ENCODE measurements at regions not wholly inside any gene's neighbourhood (a gene's known extent, or its start where the extent isn't known, plus 50 kb on each side); places are given as distances from the start of the nearest gene placed in this dataset.
"Not testable (repeated sequence)": the region's sequence is repeated elsewhere in the genome, so short reads cannot be mapped to it uniquely, and the experiment has no call there.

GRCh38 chr1:96145492-96145891 lies 576.1 kb upstream of the PTBP2 start:
- DNase-seq (ENCODE audit: low read depth in 2 of 3, low spot score in 2 of 3) = no peak

GRCh38 chr1:96152957-96153356 lies 568.6 kb upstream of the PTBP2 start:
- not testable (repeated sequence) for DNase-seq (ENCODE audit: low read depth in 2 of 3, low spot score in 2 of 3)

GRCh38 chr1:96157101-96157500 lies 564.5 kb upstream of the PTBP2 start:
- no peak for DNase-seq (ENCODE audit: low read depth in 2 of 3, low spot score in 2 of 3)

GRCh38 chr1:96159379-96159778 lies 562.2 kb upstream of the PTBP2 start:
- no peak for DNase-seq (ENCODE audit: low read depth in 2 of 3, low spot score in 2 of 3)

GRCh38 chr1:96164053-96164452 lies 557.5 kb upstream of the PTBP2 start:
- no peak for DNase-seq (ENCODE audit: low read depth in 2 of 3, low spot score in 2 of 3)

DNA sequence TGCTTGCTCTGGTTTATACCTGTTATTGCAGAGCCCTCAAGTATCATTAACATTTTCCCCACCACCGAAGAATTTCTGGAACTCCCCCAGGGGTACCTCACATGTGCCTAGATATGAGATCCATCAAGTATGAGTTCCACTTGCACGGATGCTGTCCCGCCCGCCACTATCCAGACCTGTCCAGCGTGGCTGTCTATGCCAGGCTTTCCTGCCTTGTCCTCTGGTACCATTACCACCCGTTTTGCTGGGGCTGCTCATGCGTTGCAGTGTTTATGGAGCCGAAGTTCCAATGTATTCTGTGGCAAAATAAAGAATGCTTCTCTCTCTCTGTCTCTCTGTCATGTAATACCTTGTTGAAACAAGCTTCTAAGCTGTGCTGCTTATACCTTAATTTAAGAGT lies 543.5 kb upstream of the PTBP2 start:
- DNase-seq (ENCODE audit: low read depth in 2 of 3, low spot score in 2 of 3) = no peak

DNA sequence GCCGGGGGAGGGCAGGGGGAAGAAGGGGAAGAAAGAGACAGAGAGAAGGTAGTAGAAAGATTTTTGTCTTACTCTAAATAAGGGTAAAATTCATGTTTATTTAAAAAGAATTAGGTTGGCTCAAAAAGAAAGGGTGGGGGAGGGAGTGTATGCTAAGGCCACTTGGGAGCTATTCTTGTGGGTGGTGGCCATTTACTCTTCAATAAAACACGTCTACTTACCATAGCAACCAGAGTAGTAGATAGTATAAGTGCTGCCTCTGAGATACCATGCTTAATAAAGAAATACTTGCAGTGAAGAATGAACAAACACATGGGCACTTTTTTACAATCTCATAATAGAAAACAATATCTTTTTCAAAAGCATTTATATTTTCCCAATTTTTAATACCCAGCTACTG lies 538.1 kb upstream of the PTBP2 start:
- no peak for DNase-seq (ENCODE audit: low read depth in 2 of 3, low spot score in 2 of 3)

- DNase-seq (ENCODE audit: low read depth in 2 of 3, low spot score in 2 of 3) = no peak
Measured at GRCh38 chr1:96183928-96184327, 537.7 kb upstream of the PTBP2 start.

GRCh38 chr1:96185181-96185580 lies 536.4 kb upstream of the PTBP2 start:
- no peak for DNase-seq (ENCODE audit: low read depth in 2 of 3, low spot score in 2 of 3)

GRCh38 chr1:96187020-96187419 lies 534.6 kb upstream of the PTBP2 start:
- no peak for DNase-seq (ENCODE audit: low read depth in 2 of 3, low spot score in 2 of 3)

DNA sequence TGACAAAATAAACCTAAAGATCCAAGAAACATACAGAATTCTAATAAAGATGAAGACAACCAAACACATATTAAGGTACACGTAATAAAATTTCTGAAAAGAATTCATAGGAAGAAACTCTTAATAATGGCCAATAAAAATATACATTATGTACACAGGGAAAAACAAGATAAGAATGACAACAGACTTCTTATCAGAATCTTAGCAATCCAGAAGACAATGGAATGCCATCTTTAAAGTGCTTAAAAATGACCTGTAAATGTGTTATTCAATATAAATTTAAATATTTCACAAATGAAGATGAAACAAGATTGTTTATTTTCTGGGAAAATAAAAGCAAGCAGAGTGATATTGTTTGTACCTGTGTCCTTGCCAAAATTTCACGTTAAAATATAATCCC lies 530.4 kb upstream of the PTBP2 start:
- no peak for DNase-seq (ENCODE audit: low read depth in 2 of 3, low spot score in 2 of 3)

DNA sequence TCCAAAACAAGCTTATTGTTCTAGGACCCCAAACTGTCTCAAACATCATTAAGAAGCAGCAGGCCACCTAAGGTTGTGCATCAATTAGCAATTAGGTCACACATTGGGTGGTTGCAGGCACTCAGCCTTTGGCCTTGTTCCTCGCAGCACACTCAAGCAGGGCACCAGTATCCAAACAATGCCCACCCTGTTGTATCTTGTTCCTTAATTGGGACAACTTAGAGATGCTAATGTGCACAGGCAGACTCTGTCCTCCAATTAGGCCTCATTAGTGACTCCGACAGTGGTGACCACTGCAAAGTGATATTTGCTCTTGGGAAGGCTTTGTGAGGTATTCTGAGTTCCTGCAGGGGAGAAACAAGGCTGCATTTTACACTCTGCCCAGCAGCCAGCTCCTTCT lies 515.1 kb upstream of the PTBP2 start:
- no peak for DNase-seq (ENCODE audit: low read depth in 2 of 3, low spot score in 2 of 3)

- no peak for DNase-seq (ENCODE audit: low read depth in 2 of 3, low spot score in 2 of 3)
Measured at GRCh38 chr1:96207936-96208335, 513.6 kb upstream of the PTBP2 start.

DNA sequence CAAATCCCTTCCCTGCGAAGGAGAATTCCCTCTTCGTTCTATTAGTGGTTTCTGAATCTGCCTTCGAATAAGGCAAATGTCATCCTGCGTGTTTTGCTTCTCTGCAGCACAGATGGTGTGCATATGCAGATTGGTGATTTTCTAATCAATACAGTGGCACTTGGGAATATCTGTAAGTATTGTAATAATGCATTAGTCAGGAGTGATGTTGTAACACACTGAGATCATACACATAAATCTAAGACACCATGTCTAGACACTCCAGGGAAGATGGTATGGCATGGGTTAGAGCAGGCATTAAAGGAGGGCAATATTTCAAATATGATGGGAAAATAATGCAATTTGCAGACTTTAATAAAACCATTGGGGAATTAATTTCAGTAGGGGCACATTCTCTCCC lies 513.2 kb upstream of the PTBP2 start:
- DNase-seq (ENCODE audit: low read depth in 2 of 3, low spot score in 2 of 3) = no peak

- DNase-seq (ENCODE audit: low read depth in 2 of 3, low spot score in 2 of 3) = no peak
Measured at GRCh38 chr1:96210054-96210453, 511.5 kb upstream of the PTBP2 start.

- DNase-seq (ENCODE audit: low read depth in 2 of 3, low spot score in 2 of 3) = no peak
Measured at GRCh38 chr1:96211202-96211601, 510.4 kb upstream of the PTBP2 start.

- DNase-seq (ENCODE audit: low read depth in 2 of 3, low spot score in 2 of 3) = no peak
Measured at GRCh38 chr1:96214982-96215381, 506.6 kb upstream of the PTBP2 start.

- no peak for DNase-seq (ENCODE audit: low read depth in 2 of 3, low spot score in 2 of 3)
Measured at GRCh38 chr1:96220651-96221050, 500.9 kb upstream of the PTBP2 start.

DNA sequence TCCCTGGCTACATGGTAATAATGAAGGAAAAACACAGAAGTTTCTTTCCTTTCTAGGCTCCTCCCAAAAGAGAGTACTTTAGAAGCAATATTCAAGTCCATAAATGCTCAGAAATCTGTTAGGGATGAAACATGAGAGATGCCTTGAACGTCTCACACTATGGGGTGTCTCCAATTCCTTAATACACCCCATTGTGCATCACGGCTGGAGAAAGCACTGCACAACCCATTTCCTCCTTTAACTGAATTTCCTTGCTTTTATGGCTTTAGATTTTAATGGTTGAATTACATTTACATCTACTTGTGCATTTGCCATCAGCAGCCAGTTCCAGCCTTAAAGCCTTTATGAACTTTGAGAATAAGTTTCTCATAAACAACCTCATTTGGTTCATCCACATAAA lies 498.9 kb upstream of the PTBP2 start:
- DNase-seq (ENCODE audit: low read depth in 2 of 3, low spot score in 2 of 3) = no peak

GRCh38 chr1:96224229-96224628 lies 497.4 kb upstream of the PTBP2 start:
- DNase-seq (ENCODE audit: low read depth in 2 of 3, low spot score in 2 of 3) = not testable (repeated sequence)

- DNase-seq (ENCODE audit: low read depth in 2 of 3, low spot score in 2 of 3) = no peak
Measured at GRCh38 chr1:96233422-96233821, 488.2 kb upstream of the PTBP2 start.

- DNase-seq (ENCODE audit: low read depth in 2 of 3, low spot score in 2 of 3) = no peak
Measured at GRCh38 chr1:96234299-96234698, 487.3 kb upstream of the PTBP2 start.

- DNase-seq (ENCODE audit: low read depth in 2 of 3, low spot score in 2 of 3) = no peak
Measured at GRCh38 chr1:96236156-96236739, 485.3 kb upstream of the PTBP2 start.

GRCh38 chr1:96238426-96238825 lies 483.2 kb upstream of the PTBP2 start:
- DNase-seq (ENCODE audit: low read depth in 2 of 3, low spot score in 2 of 3) = no peak
